ENCODE measurements at regions not wholly inside any gene's neighbourhood (a gene's known extent, or its start where the extent isn't known, plus 50 kb on each side); places are given as distances from the start of the nearest gene placed in this dataset.

DNA sequence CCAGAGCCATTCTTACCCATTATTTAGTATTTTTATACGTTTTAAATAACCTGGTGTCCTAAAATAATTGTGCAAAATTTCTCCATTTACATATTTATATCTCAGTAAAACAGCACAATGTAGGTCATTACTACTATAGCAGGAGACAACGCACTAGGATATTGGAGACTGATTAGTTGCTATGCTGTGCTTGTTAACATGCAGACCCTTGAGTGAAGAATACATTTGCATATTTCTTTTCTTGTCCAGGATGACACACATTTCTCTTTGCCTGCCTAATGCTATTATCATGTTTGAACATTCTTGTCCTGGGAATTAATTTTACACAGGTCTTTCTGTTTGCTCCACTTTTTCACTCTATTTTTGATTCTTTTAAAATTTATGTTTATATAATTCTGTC lies 823.8 kb upstream of the ATXN8OS start:
- H3K27me3 ChIP-seq (ENCODE audit: insufficient read depth, low read length) = no peaks in the 10 kb centered on the region
- FAIRE-seq = no peak
- H3K9me3 ChIP-seq (ENCODE audit: insufficient read depth, low read depth, low read length) = no peaks in the 10 kb centered on the region
- Mint-ChIP-seq H3K36me3 (ENCODE audit: low read depth, unreplicated experiment) (no peaks in the 10 kb centered on the region), H3K4me3 (ENCODE audit: unreplicated experiment) (no peak overlapping the region), H3K9me3 (ENCODE audit: unreplicated experiment) (no peaks in the 10 kb centered on the region), H3K27me3 (ENCODE audit: low read depth, unreplicated experiment) (no peaks in the 10 kb centered on the region), H3K4me1 (ENCODE audit: low read depth, unreplicated experiment) (no peaks in the 10 kb centered on the region), H3K27ac (ENCODE audit: unreplicated experiment) (no peak overlapping the region)
- H3K9ac ChIP-seq (ENCODE audit: low read length) = no peak overlapping the region
- no peaks in the 10 kb centered on the region for H3K4me1 ChIP-seq (ENCODE audit: insufficient read depth, low read length)
- no peak overlapping the region for H3K27ac ChIP-seq (ENCODE audit: low read depth, low read length)
- H4K20me1 ChIP-seq (ENCODE audit: insufficient read depth, low read length) = no peaks in the 10 kb centered on the region
- no peak overlapping the region for H3K4me2 ChIP-seq (ENCODE audit: low read length)
- no peak for TF ChIP-seq EZH2 (IDR thresholded peaks at IDR 0.05; ENCODE audit: insufficient read depth, low read length)
- TF ChIP-seq, protein P1, sequence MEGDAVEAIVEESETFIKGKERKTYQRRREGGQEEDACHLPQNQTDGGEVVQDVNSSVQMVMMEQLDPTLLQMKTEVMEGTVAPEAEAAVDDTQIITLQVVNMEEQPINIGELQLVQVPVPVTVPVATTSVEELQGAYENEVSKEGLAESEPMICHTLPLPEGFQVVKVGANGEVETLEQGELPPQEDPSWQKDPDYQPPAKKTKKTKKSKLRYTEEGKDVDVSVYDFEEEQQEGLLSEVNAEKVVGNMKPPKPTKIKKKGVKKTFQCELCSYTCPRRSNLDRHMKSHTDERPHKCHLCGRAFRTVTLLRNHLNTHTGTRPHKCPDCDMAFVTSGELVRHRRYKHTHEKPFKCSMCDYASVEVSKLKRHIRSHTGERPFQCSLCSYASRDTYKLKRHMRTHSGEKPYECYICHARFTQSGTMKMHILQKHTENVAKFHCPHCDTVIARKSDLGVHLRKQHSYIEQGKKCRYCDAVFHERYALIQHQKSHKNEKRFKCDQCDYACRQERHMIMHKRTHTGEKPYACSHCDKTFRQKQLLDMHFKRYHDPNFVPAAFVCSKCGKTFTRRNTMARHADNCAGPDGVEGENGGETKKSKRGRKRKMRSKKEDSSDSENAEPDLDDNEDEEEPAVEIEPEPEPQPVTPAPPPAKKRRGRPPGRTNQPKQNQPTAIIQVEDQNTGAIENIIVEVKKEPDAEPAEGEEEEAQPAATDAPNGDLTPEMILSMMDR (IDR thresholded peaks at IDR 0.05; ENCODE audit: insufficient read depth, low read depth, low read length) = no peak
- H3K79me2 ChIP-seq (ENCODE audit: insufficient read depth, low read length) = no peaks in the 10 kb centered on the region
- no peak overlapping the region for H3K4me3 ChIP-seq (ENCODE audit: insufficient read depth, low read depth, low read length)
- no peak for DNase-seq (ENCODE audit: low read depth)
- H2AFZ ChIP-seq (ENCODE audit: low read depth, low read length) = no peak overlapping the region
- no peaks in the 10 kb centered on the region for H3K36me3 ChIP-seq (ENCODE audit: insufficient read depth, low read length)

DNA sequence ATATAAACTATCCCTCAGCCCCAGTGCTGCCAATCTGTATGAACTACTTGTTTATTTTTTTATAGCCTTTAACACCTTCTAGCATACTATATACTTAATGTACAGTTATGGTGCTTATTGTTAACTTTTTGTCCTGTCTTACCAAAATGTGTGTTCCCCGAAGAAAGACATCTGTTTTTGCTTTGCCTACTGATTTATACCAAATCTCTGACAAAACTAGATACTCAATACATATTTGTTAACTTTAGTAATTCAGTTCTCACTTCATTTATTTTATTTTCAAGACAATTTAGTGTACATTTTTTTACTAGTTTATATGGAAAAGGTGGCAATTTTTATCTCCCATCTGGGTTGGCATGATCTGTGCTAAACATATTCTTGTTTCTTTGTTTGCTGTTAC lies 824.3 kb upstream of the ATXN8OS start:
- no peaks in the 10 kb centered on the region for H3K4me1 ChIP-seq (ENCODE audit: insufficient read depth, low read length)
- no peaks in the 10 kb centered on the region for H3K36me3 ChIP-seq (ENCODE audit: insufficient read depth, low read length)
- H3K27me3 ChIP-seq (ENCODE audit: insufficient read depth, low read length) = no peaks in the 10 kb centered on the region
- Mint-ChIP-seq H3K4me1 (ENCODE audit: low read depth, unreplicated experiment) (no peaks in the 10 kb centered on the region), H3K36me3 (ENCODE audit: low read depth, unreplicated experiment) (no peaks in the 10 kb centered on the region), H3K27me3 (ENCODE audit: low read depth, unreplicated experiment) (no peaks in the 10 kb centered on the region), H3K4me3 (ENCODE audit: unreplicated experiment) (no peak overlapping the region), H3K27ac (ENCODE audit: unreplicated experiment) (no peak overlapping the region), H3K9me3 (ENCODE audit: unreplicated experiment) (no peaks in the 10 kb centered on the region)
- TF ChIP-seq EZH2 (IDR thresholded peaks at IDR 0.05; ENCODE audit: insufficient read depth, low read length) = no peak
- TF ChIP-seq, protein P1 (IDR thresholded peaks at IDR 0.05; ENCODE audit: insufficient read depth, low read depth, low read length) = no peak
- no peak overlapping the region for H3K4me2 ChIP-seq (ENCODE audit: low read length)
- H3K9ac ChIP-seq (ENCODE audit: low read length) = no peak overlapping the region
- H3K9me3 ChIP-seq (ENCODE audit: insufficient read depth, low read depth, low read length) = no peaks in the 10 kb centered on the region
- H2AFZ ChIP-seq (ENCODE audit: low read depth, low read length) = no peak overlapping the region
- no peak overlapping the region for H3K27ac ChIP-seq (ENCODE audit: low read depth, low read length)
- DNase-seq (ENCODE audit: low read depth) = no peak
- no peak for FAIRE-seq
- H3K79me2 ChIP-seq (ENCODE audit: insufficient read depth, low read length) = no peaks in the 10 kb centered on the region
- no peaks in the 10 kb centered on the region for H4K20me1 ChIP-seq (ENCODE audit: insufficient read depth, low read length)
- no peak overlapping the region for H3K4me3 ChIP-seq (ENCODE audit: insufficient read depth, low read depth, low read length)

DNA sequence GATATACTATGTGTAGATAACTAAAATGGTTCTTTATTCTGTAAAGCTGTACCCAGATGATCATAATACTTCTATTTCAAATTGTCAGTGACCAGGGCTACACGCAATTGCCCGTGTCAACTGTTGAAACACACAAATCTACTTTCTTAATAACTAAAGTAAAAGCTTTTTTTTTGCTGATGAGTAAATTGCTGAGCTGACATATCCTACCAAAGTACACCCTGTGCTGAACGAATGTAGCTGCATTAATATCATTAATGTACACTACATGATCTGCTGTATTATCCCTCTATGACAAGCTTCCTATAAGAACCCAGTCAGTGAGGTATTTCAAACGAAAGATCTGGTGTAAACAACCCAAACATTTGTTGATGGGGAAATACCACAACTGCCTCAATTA lies 827.2 kb upstream of the ATXN8OS start:
- no peaks in the 10 kb centered on the region for H3K36me3 ChIP-seq (ENCODE audit: insufficient read depth, low read length)
- Mint-ChIP-seq H3K4me3 (ENCODE audit: unreplicated experiment) (no peak overlapping the region), H3K4me1 (ENCODE audit: low read depth, unreplicated experiment) (no peaks in the 10 kb centered on the region), H3K9me3 (ENCODE audit: unreplicated experiment) (no peaks in the 10 kb centered on the region), H3K27me3 (ENCODE audit: low read depth, unreplicated experiment) (no peaks in the 10 kb centered on the region), H3K27ac (ENCODE audit: unreplicated experiment) (no peak overlapping the region), H3K36me3 (ENCODE audit: low read depth, unreplicated experiment) (no peaks in the 10 kb centered on the region)
- no peaks in the 10 kb centered on the region for H3K9me3 ChIP-seq (ENCODE audit: insufficient read depth, low read depth, low read length)
- H3K4me1 ChIP-seq (ENCODE audit: insufficient read depth, low read length) = no peaks in the 10 kb centered on the region
- DNase-seq (ENCODE audit: low read depth) (no peak), FAIRE-seq (no peak)
- no peak overlapping the region for H3K9ac ChIP-seq (ENCODE audit: low read length)
- no peak overlapping the region for H3K4me3 ChIP-seq (ENCODE audit: insufficient read depth, low read depth, low read length)
- no peak overlapping the region for H2AFZ ChIP-seq (ENCODE audit: low read depth, low read length)
- no peaks in the 10 kb centered on the region for H4K20me1 ChIP-seq (ENCODE audit: insufficient read depth, low read length)
- no peaks in the 10 kb centered on the region for H3K79me2 ChIP-seq (ENCODE audit: insufficient read depth, low read length)
- H3K4me2 ChIP-seq (ENCODE audit: low read length) = no peak overlapping the region
- H3K27ac ChIP-seq (ENCODE audit: low read depth, low read length) = no peak overlapping the region
- no peaks in the 10 kb centered on the region for H3K27me3 ChIP-seq (ENCODE audit: insufficient read depth, low read length)
- TF ChIP-seq, protein P1 (IDR thresholded peaks at IDR 0.05; ENCODE audit: insufficient read depth, low read depth, low read length) = no peak
- no peak for TF ChIP-seq EZH2 (IDR thresholded peaks at IDR 0.05; ENCODE audit: insufficient read depth, low read length)
